GM13977 (cell line): ENCODE measurements at regions not wholly inside any gene's neighbourhood (a gene's known extent, or its start where the extent isn't known, plus 50 kb on each side); places are given as distances from the start of the nearest gene placed in this dataset.

ENCODE experiments used
- DNase-seq: peaks from one replicate; pipeline ENCODE4 v3.0.0; 2012; ENCODE audit warnings: low spot score
- CTCF ChIP-seq: IDR thresholded peaks from 2 replicates; pipeline ENCODE4 v1.5.1; 2012; ENCODE audit warnings: mild to moderate bottlenecking, control low read depth; ENCODE audit not compliant: insufficient read depth; ENCODE audit errors: extremely low read depth, missing control alignments
- in situ Hi-C: fragments of 300-500 bp; cut with MboI; formaldehyde crosslinking; loops from one replicate; pipeline ENCODE4 v1.12.0; 2022; ENCODE audit warnings: low sequenced_read_pairs, low pct_unique_long_range_greater_than_20kb, mixed read lengths, inconsistent platforms; ENCODE audit not compliant: unreplicated experiment

DNA sequence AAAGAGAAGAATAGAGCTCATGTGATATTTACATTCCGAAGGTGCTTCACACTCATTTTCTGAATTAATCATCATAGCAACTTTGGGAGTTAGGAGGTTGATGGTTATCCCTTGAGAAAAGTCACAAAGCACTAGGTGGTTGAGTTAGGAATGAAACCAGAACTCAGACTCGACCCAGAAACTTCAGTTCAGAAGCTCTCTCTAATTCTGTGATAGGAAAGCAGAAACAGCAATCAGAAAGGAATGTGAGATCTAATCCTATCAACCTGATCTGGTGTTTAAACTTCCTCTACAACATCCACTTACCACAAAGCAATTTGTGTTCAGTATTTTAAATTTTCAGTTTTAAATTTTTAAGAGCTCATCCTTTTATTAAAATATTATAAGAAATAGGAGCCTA, 211.2 kb downstream of the CNTN3 start:
- in situ Hi-C loops: no loop called here
- TF ChIP-seq CTCF: no peak
- no peak for DNase-seq

DNA sequence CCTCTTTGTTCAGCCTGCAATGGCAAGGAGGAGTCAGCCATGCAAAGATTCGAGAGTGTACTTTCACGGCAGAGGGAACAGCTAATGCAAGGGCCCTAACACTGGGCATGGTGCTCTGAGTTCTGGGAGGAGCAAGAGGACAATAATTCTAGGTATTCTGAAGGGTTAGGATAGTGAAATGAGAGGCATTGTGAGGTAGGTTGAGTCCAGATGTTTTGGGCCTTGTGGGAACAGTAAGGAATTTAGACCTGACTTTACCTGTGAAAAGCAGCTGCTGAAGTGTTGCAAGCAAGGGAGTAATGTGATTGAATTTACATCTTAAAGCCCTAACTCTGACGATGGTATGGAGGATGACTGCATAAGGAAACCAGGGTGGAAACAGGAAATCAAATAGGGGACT, 211.6 kb downstream of the CNTN3 start:
- TF ChIP-seq CTCF: no peak
- DNase-seq: no peak
- in situ Hi-C loops: no loop called here

GRCh38 chr3:74393426-74393825, 221.0 kb downstream of the CNTN3 start:
- in situ Hi-C loops: no loop called here
- no peak for TF ChIP-seq CTCF
- DNase-seq: no peak

GRCh38 chr3:74390121-74390877, 224.2 kb downstream of the CNTN3 start:
- TF ChIP-seq CTCF: no peak
- DNase-seq: no peak
- in situ Hi-C loops: no loop called here

- in situ Hi-C loops: no loop called here
- no peak for DNase-seq
- TF ChIP-seq CTCF: no peak
These were observed 227.2 kb downstream of the CNTN3 start for GRCh38 chr3:74387111-74387735.

DNA sequence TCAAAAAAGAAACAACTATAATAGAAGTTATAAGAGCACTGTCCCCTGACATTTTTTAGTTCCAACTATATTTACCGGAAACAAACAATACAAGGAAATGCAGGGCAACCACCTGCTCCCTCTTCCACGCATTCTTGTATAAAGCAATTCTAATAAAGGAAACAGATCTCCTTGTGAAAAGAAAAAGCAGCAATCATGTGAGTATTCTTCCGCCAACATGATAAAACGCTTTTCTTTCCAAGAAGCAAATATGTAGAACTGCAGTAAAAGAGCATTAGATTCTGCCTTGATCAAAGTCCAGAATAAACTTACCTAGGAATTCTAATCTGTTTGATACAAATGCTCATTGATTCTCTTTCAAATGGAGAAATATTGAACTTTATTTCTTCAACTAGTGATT, 230.3 kb downstream of the CNTN3 start:
- DNase-seq: no peak
- in situ Hi-C loops: no loop called here
- no peak for TF ChIP-seq CTCF
